Osteoblast (primary cell): ENCODE measurements at regions not wholly inside any gene's neighbourhood (a gene's known extent, or its start where the extent isn't known, plus 50 kb on each side); places are given as distances from the start of the nearest gene placed in this dataset.

Experiments
- DNase-seq: peaks from one replicate; pipeline ENCODE4 v3.0.0; 2011; ENCODE audit warnings: low spot score, mixed read lengths; ENCODE audit not compliant: insufficient read length; ENCODE audit errors: missing footprints
- H2AFZ ChIP-seq: 2 replicates; pipeline ENCODE4 v1.6.0; 2011; ENCODE audit warnings: mild to moderate bottlenecking, low read length
- H3K27ac ChIP-seq: 2 replicates; pipeline ENCODE4 v1.5.1; 2011; ENCODE audit warnings: mild to moderate bottlenecking, low read depth, low read length, moderate library complexity
- H3K27me3 ChIP-seq: 2 replicates; pipeline ENCODE4 v1.6.0; 2012; ENCODE audit warnings: mild to moderate bottlenecking, control low read depth, inconsistent platforms, low read length, moderate library complexity; ENCODE audit not compliant: insufficient read depth
- H3K36me3 ChIP-seq: 2 replicates; pipeline ENCODE4 v1.5.1; 2011; ENCODE audit warnings: mild to moderate bottlenecking, low read length, control low read depth, moderate library complexity; ENCODE audit not compliant: insufficient read depth
- H3K4me1 ChIP-seq: 2 replicates; pipeline ENCODE4 v1.5.1; 2011; ENCODE audit warnings: mild to moderate bottlenecking, low read length, control low read depth, moderate library complexity; ENCODE audit not compliant: insufficient read depth
- H3K4me2 ChIP-seq: 2 replicates; pipeline ENCODE4 v1.6.0; 2011; ENCODE audit warnings: mild to moderate bottlenecking, low read length; ENCODE audit not compliant: insufficient read depth
- H3K4me3 ChIP-seq: fragments of 200-600 bp; sonication (generic); 3 replicates; pipeline ENCODE4 v1.5.1; 2012; ENCODE audit warnings: mild to moderate bottlenecking, low read length, inconsistent platforms; ENCODE audit not compliant: insufficient read depth
- H3K79me2 ChIP-seq: 2 replicates; pipeline ENCODE4 v1.6.0; 2012; ENCODE audit warnings: mild to moderate bottlenecking, low read length, control low read depth, inconsistent platforms; ENCODE audit not compliant: insufficient read depth
- H3K9me3 ChIP-seq: 2 replicates; pipeline ENCODE4 v1.5.1; 2011; ENCODE audit warnings: low read depth, low read length, control low read depth
- H4K20me1 ChIP-seq: 2 replicates; pipeline ENCODE4 v1.6.0; 2012; ENCODE audit warnings: mild to moderate bottlenecking, low read length, control low read depth; ENCODE audit not compliant: insufficient read depth
- CTCF ChIP-seq: IDR thresholded peaks from 2 replicates; pipeline ENCODE4 v1.5.1; 2011; ENCODE audit warnings: mild to moderate bottlenecking, low read depth, low read length, moderate library complexity; ENCODE audit errors: extremely low read depth

GRCh38 chr6:1526398-1527072 lies 83.2 kb upstream of the FOXC1 start:
- peak overlapping the region; percentile 21 for H3K4me2 ChIP-seq
- H3K36me3 ChIP-seq = no peaks in the 10 kb centered on the region

GRCh38 chr6:1527073-1527457 lies 82.7 kb upstream of the FOXC1 start:
- Histone ChIP-seq H3K4me1 (peaks cover 6% of the 10 kb centered on the region), H3K27me3 (peaks cover 5% of the 10 kb centered on the region), H2AFZ (peak overlapping the region; percentile 14), H4K20me1 (no peaks in the 10 kb centered on the region), H3K27ac (no peak overlapping the region), H3K4me2 (peak overlapping the region; percentile 21), H3K79me2 (no peaks in the 10 kb centered on the region), H3K36me3 (no peaks in the 10 kb centered on the region), H3K9me3 (no peaks in the 10 kb centered on the region), H3K4me3 (no peak overlapping the region)
- TF ChIP-seq CTCF = no peak
- peak; percentile 85 for DNase-seq

More at GRCh38 chr6:1526398-1527072, 83.2 kb upstream of the FOXC1 start:
- H3K9me3 ChIP-seq = no peaks in the 10 kb centered on the region
- TF ChIP-seq CTCF = no peak
- no peak overlapping the region for H3K27ac ChIP-seq
- no peaks in the 10 kb centered on the region for H3K79me2 ChIP-seq
- no peak overlapping the region for H3K4me3 ChIP-seq
- peak overlapping the region; percentile 14 for H2AFZ ChIP-seq
- H4K20me1 ChIP-seq = no peaks in the 10 kb centered on the region
- peaks cover 6% of the 10 kb centered on the region for H3K4me1 ChIP-seq
- peaks cover 10% of the 10 kb centered on the region for H3K27me3 ChIP-seq
- peak; percentile 47 for DNase-seq

GRCh38 chr6:1535295-1535694 lies 74.4 kb upstream of the FOXC1 start:
- Histone ChIP-seq H3K36me3 (no peaks in the 10 kb centered on the region), H3K27me3 (no peaks in the 10 kb centered on the region), H3K4me2 (no peak overlapping the region), H3K9me3 (no peaks in the 10 kb centered on the region), H3K4me1 (no peaks in the 10 kb centered on the region), H3K79me2 (no peaks in the 10 kb centered on the region), H3K27ac (no peak overlapping the region), H3K4me3 (no peak overlapping the region), H4K20me1 (no peaks in the 10 kb centered on the region), H2AFZ (no peak overlapping the region)
- DNase-seq = no peak
- TF ChIP-seq CTCF = no peak

- no peak for TF ChIP-seq CTCF
- no peaks in the 10 kb centered on the region for H3K79me2 ChIP-seq
- peak; percentile 47 for DNase-seq
- H3K27ac ChIP-seq = no peak overlapping the region
- peak overlapping the region; percentile 5 for H2AFZ ChIP-seq
- H3K9me3 ChIP-seq = no peaks in the 10 kb centered on the region
- H3K36me3 ChIP-seq = no peaks in the 10 kb centered on the region
- H3K4me3 ChIP-seq = no peak overlapping the region
- no peaks in the 10 kb centered on the region for H3K4me1 ChIP-seq
- H3K27me3 ChIP-seq = no peaks in the 10 kb centered on the region
- H3K4me2 ChIP-seq = peak overlapping the region; percentile 18
- H4K20me1 ChIP-seq = no peaks in the 10 kb centered on the region
Measured at GRCh38 chr6:1536526-1537429, 72.9 kb upstream of the FOXC1 start.
